Mucosa of rectum (tissue), 2 donors: ENCODE measurements at regions not wholly inside any gene's neighbourhood (a gene's known extent, or its start where the extent isn't known, plus 50 kb on each side); places are given as distances from the start of the nearest gene placed in this dataset.
"Not testable (repeated sequence)": the region's sequence is repeated elsewhere in the genome, so short reads cannot be mapped to it uniquely, and the experiment has no call there.

Source experiments
- H3K27ac ChIP-seq, 2 donors: one replicate each; pipeline ENCODE4 v1.7.0; 2013; ENCODE audit warnings: inconsistent platforms in 2 of 2, low read depth in 2 of 2, low read length in 2 of 2
- H3K27me3 ChIP-seq, 2 donors: one replicate each; pipeline ENCODE4 v1.7.0; 2013; ENCODE audit warnings: low read length in 2 of 2; ENCODE audit not compliant: control insufficient read depth in 2 of 2, insufficient read depth in 2 of 2
- H3K36me3 ChIP-seq, 2 donors: one replicate each; pipeline ENCODE4 v1.7.0; 2013; ENCODE audit warnings: low read length in 2 of 2; ENCODE audit not compliant: control insufficient read depth in 2 of 2, insufficient read depth in 2 of 2
- H3K4me1 ChIP-seq, 2 donors: one replicate each; pipeline ENCODE4 v1.7.0; 2013; ENCODE audit warnings: low read length in 2 of 2, mild to moderate bottlenecking in 1 of 2; ENCODE audit not compliant: control insufficient read depth in 2 of 2, insufficient read depth in 2 of 2
- H3K4me3 ChIP-seq, 2 donors: one replicate each; pipeline ENCODE4 v1.7.0; 2013; ENCODE audit warnings: low read length in 2 of 2
- H3K9ac ChIP-seq, 2 donors: one replicate each; pipeline ENCODE4 v1.7.0; 2013; ENCODE audit warnings: low read length in 2 of 2, low read depth in 1 of 2, mild to moderate bottlenecking in 1 of 2
- H3K9me3 ChIP-seq, 2 donors: one replicate each; pipeline ENCODE4 v1.7.0; 2013; ENCODE audit warnings: low read length in 2 of 2; ENCODE audit not compliant: control insufficient read depth in 2 of 2
- donor health status: healthy.
- donor health status: Normal muscosa, but diverticular disease.

- no peak overlapping the region for H3K27ac ChIP-seq
- H3K9me3 ChIP-seq, result no peaks in the 10 kb centered on the region
- no peaks in the 10 kb centered on the region for H3K27me3 ChIP-seq
- no peaks in the 10 kb centered on the region for H3K4me1 ChIP-seq
- H3K4me3 ChIP-seq, result no peak overlapping the region
- H3K9ac ChIP-seq, result no peak overlapping the region
- H3K36me3 ChIP-seq, result no peaks in the 10 kb centered on the region
These were observed 210.6 kb upstream of the EGLN3 start for GRCh38 chr14:34161351-34162082.

GRCh38 chr14:34160619-34161018 lies 209.7 kb upstream of the EGLN3 start:
- no peaks in the 10 kb centered on the region for H3K27me3 ChIP-seq
- H3K9ac ChIP-seq, result no peak overlapping the region
- H3K4me3 ChIP-seq, result no peak overlapping the region

GRCh38 chr14:34157651-34158050 lies 206.8 kb upstream of the EGLN3 start:
- Histone ChIP-seq H3K9me3 (no peaks in the 10 kb centered on the region), H3K4me1 (no peaks in the 10 kb centered on the region), H3K27me3 (no peaks in the 10 kb centered on the region), H3K27ac (no peak overlapping the region), H3K4me3 (no peak overlapping the region), H3K36me3 (no peaks in the 10 kb centered on the region), H3K9ac (no peak overlapping the region)

More at GRCh38 chr14:34160619-34161018, 209.7 kb upstream of the EGLN3 start:
- H3K27ac ChIP-seq, result no peak overlapping the region
- H3K9me3 ChIP-seq, result no peaks in the 10 kb centered on the region
- no peaks in the 10 kb centered on the region for H3K4me1 ChIP-seq
- no peaks in the 10 kb centered on the region for H3K36me3 ChIP-seq

GRCh38 chr14:34147461-34147860 lies 196.6 kb upstream of the EGLN3 start:
- no peak overlapping the region for H3K9ac ChIP-seq
- no peaks in the 10 kb centered on the region for H3K4me1 ChIP-seq
- H3K27me3 ChIP-seq, result no peaks in the 10 kb centered on the region
- H3K36me3 ChIP-seq, result no peaks in the 10 kb centered on the region
- H3K4me3 ChIP-seq, result no peak overlapping the region
- no peaks in the 10 kb centered on the region for H3K9me3 ChIP-seq
- H3K27ac ChIP-seq, result no peak overlapping the region

GRCh38 chr14:34140127-34140526 lies 189.3 kb upstream of the EGLN3 start:
- H3K27ac ChIP-seq, H3K9ac ChIP-seq, H3K27me3 ChIP-seq, H3K4me1 ChIP-seq, H3K36me3 ChIP-seq, H3K4me3 ChIP-seq, H3K9me3 ChIP-seq: not testable (repeated sequence)

GRCh38 chr14:34139160-34140121 lies 188.6 kb upstream of the EGLN3 start:
- H3K36me3 ChIP-seq, H3K27ac ChIP-seq, H3K9me3 ChIP-seq, H3K27me3 ChIP-seq, H3K4me1 ChIP-seq, H3K9ac ChIP-seq: not testable (repeated sequence)
- H3K4me3 ChIP-seq, result peak overlapping the region in 1 of 2 donors; percentile 15

- no peak overlapping the region for H3K27ac ChIP-seq
- H3K4me3 ChIP-seq, result no peak overlapping the region
- H3K36me3 ChIP-seq, result no peaks in the 10 kb centered on the region
- no peaks in the 10 kb centered on the region for H3K9me3 ChIP-seq
- H3K4me1 ChIP-seq, result peaks cover 0 to 9% of the 10 kb centered on the region in 2 donors
- H3K27me3 ChIP-seq, result no peaks in the 10 kb centered on the region
- H3K9ac ChIP-seq, result no peak overlapping the region
These were observed 187.3 kb upstream of the EGLN3 start for GRCh38 chr14:34138175-34138574.

- Histone ChIP-seq H3K9ac (no peak overlapping the region), H3K27ac (no peak overlapping the region), H3K36me3 (no peaks in the 10 kb centered on the region), H3K9me3 (no peaks in the 10 kb centered on the region), H3K4me1 (peaks cover 0 to 9% of the 10 kb centered on the region in 2 donors), H3K27me3 (no peaks in the 10 kb centered on the region), H3K4me3 (no peak overlapping the region)
These were observed 186.3 kb upstream of the EGLN3 start for GRCh38 chr14:34137001-34137745.

GRCh38 chr14:34135492-34135891 lies 184.6 kb upstream of the EGLN3 start:
- Histone ChIP-seq H3K9ac (no peak overlapping the region), H3K27me3 (no peaks in the 10 kb centered on the region), H3K27ac (no peak overlapping the region), H3K4me1 (peaks cover 0 to 9% of the 10 kb centered on the region in 2 donors), H3K4me3 (no peak overlapping the region), H3K36me3 (no peaks in the 10 kb centered on the region), H3K9me3 (no peaks in the 10 kb centered on the region)

- Histone ChIP-seq H3K4me3 (no peak overlapping the region), H3K9ac (no peak overlapping the region), H3K27ac (no peak overlapping the region), H3K27me3 (no peaks in the 10 kb centered on the region), H3K36me3 (no peaks in the 10 kb centered on the region), H3K4me1 (peaks cover 0 to 2% of the 10 kb centered on the region in 2 donors), H3K9me3 (no peaks in the 10 kb centered on the region)
These were observed 183.6 kb upstream of the EGLN3 start for GRCh38 chr14:34134484-34134883.
